Body of pancreas (tissue), 4 donors: ENCODE measurements at regions not wholly inside any gene's neighbourhood (a gene's known extent, or its start where the extent isn't known, plus 50 kb on each side); places are given as distances from the start of the nearest gene placed in this dataset.

Experiments
- CTCF ChIP-seq, 7 experiments: fragments of 450-650 bp in 4 of 7; fragments of 200-600 bp in 3 of 7; sonication (generic) in 3 of 7; IDR thresholded peaks; one replicate each; pipeline ENCODE4 v1.5.1; 2016 to 2019; ENCODE audit warnings: antibody characterized with exemption in 7 of 7
- POLR2A ChIP-seq, 3 donors: fragments of 450-650 bp; IDR thresholded peaks; one replicate each; pipeline ENCODE4 v1.6.1; 2016; ENCODE audit warnings: antibody characterized with exemption in 3 of 3, mild to moderate bottlenecking in 2 of 3

- TF ChIP-seq CTCF (IDR thresholded peaks at IDR 0.05) (no peak), POLR2A (IDR thresholded peaks at IDR 0.05) (no peak)
Measured at GRCh38 chr6:139439349-139439748, 64.9 kb upstream of the CITED2 start.
